Superior temporal gyrus (tissue), 1 donor: ENCODE measurements at regions not wholly inside any gene's neighbourhood (a gene's known extent, or its start where the extent isn't known, plus 50 kb on each side); places are given as distances from the start of the nearest gene placed in this dataset.

ENCODE experiments used
- DNase-seq: peaks from one replicate; pipeline ENCODE4 v3.0.0-alpha.2; 2016; ENCODE audit errors: extremely low spot score

DNA sequence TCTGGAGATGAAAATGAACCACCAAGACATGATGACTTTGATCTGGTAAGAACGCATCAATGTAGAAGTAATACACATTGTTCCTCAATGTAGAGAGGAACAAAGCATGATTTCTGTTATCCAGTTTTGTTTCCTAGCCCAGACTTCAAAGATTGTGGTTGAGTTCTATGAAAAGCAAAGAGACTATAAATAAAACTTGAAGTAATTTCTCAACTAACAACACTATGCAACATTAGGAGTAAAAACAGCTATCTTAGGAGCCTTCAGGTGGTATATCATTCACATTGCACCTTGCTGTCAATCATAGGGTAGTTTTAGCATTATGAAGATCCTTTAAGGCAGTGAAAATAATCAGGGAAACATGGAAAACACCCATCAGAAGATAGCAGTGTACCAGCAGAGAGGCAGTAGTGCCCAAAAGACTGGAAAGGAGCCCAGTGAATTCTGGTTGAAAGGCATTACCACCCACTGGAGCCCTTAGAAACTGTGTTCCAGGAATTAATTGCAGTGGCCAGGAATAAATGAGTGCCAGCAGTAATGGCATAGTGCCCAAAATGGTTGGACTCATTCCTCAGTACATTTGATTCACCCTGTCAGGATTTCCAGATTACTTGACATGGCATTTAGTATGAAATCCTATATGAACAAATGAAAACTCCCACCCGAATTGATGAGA is 300.7 kb upstream of the CXXC4 start:
- no peak for DNase-seq

DNA sequence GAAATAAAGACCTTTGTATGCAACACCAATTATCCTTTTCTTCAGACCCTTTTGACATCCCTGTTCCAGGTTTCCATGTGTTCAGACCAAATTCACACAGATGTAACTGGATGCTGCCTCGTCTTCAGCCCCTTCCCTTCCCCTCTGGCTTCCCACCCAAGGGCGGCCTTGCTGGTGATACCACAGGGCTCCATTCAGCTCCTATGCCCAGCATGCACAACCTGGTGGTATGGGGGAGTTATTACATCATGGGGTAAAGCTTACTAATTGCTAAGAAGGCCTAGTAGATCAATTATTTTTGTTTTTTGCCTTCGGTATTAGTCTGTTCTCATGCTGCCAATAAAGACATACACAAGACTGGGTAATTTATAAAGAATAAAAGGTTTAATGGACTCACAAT is 317.0 kb upstream of the CXXC4 start:
- no peak for DNase-seq

DNA sequence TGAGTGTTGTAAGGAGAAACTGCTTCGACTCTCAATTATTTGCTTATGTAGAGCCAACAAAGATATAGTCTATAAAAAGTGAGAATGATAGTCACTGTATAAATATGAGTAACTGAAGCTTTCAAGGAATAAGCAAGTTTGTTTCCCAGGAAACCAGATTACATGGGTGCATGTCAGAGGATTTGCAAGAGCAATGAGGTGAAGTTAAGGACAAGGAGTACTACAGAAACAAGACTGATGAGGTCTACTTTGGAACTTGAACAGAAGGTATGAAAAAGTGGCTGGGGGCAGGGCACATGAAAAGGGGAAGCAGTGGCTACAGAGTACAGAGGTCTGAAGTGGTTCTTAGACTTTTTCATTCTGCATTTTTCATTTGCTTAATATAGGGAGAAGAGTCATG is 321.0 kb upstream of the CXXC4 start:
- DNase-seq = no peak

DNA sequence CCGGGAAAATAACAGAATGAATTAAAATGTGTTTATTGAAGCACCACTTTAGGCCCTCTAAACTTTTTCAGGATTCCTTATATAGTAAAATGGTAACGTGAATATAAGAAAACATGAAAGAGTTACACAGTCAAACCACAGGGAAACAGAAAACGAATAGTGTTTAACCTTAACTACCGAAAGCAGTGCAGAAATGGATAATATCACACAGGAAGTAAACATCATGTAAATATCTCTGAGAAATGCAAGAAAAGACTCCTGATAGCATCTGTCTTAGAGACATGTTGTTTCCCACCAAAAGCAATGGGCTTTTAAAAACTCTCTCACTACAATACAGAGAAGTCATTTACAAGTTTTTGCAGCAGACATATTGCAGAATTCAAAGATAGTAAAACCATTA is 323.9 kb upstream of the CXXC4 start:
- DNase-seq = no peak

DNA sequence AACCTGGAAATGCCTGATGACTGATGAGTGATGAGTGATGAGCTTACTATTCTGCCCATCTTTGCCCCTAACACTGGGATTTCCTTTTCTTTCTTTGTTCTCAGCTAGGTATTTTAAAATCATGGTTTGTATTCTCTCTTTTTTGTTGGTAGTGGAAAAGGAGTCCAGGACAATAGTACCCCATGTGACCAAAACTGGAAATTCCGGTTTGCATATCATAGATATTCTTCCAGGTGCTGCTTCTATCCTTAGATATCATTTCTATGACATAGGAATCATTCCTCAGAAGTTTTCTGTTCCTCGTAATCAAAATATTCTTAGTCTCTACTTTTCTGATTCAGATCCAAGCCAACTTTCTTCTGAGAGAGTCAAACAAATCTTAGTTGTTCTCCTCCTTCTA is 320.5 kb upstream of the TET2 start:
- no peak for DNase-seq

DNA sequence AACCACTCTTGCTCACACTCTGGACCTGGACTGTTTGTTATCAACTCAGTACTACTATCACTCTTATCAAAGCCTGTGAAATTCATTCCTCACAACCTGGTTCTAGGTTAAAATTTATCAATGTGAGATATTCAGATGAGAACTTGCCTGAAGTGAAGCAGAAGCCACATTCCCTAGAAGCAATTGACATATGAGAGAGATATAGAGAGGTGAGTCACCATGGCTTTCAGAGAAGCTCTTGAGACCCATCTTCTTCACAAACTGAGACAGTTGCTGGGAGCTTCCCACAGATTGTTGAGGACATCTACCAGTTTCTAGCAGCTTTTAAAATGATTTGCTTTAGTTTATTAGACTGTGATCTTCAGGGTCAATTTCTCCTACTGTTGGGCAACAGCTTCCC is 316.9 kb upstream of the TET2 start:
- DNase-seq = no peak

DNA sequence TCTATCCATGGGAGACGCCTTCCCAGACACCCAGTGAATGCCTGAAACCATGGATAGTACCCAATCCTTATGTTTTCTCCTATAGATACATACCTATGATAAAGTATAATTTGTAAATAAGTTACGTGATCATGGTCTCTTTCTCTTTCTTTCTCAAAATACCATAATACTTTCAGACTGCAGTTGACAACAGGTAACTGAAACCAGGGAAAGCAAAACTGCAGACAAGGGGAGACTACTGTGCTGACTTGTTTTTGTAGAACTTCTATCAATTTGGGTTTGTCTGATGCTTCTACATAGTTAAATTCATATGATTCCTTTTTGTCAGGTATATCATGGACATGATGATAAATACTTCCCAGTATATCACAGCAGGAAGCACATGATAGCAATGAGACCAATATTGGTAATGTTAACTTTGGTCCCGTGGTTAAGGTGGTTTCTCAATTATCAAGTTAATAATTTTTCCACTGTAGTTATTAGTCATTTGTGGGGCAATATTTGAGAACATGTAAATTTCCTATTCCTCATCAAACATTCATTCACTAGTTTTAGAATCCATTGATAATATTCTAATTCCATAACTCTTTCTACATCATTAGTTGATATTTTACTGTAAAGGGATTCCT is 298.0 kb upstream of the TET2 start:
- no peak for DNase-seq

DNA sequence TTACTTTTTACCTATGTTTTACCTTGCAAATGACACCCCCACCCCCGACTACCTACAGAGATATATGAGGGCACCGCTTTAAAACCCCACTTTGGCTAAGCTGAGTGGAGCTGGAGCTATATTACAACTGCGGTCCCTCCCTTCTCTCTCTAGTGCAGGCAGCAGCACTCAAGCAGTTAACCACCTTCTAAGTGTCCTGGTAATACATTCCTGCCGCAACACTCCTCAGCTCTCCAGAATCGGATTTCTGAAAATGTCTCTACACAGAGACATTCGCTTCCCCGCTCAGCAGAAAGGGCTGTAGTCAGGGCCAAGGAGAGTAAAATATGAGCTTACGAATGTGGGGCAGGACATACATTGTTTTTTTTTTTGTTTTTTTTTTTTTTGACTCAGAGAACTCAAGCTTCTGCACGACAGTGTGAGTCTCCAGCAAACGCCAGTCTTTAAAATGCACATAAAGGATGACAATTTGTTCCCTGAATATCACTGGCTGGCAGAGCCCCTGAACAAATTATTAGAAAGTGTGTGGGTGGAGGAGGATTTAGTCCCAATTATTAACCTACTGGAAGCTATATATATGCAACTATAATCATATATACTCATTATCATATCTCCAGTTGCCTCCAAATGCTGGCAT is 287.0 kb upstream of the TET2 start:
- peak; percentile 29 for DNase-seq

DNA sequence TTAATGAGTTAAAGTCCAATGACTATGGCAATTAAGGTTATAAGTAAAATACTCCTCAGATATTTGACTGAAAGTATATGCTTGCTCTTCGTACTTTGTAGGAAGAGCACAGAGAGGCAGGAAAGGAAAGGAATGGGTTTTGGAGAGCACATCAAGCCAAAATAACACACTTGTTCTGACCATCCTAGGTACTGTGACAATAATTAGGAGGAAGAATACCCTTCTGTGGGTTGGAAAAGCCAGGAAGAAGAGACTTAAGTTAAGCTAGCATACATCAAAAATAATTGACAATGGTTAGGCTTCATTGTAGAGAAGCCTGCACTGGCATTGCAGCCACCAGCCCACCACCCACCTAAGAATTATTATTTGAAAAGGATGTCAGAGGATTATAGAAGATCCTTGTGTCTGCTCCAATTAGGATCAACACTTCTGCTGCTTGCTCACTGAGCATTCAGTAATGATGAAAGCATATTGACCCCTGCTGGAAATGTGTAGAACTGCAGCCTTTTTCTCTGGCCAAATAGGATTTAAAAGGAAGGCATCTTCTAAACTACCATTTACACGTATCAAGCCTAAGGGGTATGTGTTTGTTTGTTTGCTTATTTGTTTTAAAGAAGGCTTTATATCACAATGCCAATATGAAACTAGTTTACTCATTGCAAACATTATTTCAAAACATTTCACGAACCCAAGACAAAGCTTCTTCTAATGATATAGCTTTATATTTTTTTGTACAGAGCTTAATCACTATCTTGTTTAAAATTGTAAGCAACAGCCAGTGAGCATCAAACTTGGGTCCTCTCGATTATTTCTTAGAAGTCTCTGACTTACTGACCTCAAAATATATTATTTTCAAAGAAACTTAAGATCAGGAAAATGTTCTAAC is 286.2 kb upstream of the TET2 start:
- peak; percentile 98 for DNase-seq

DNA sequence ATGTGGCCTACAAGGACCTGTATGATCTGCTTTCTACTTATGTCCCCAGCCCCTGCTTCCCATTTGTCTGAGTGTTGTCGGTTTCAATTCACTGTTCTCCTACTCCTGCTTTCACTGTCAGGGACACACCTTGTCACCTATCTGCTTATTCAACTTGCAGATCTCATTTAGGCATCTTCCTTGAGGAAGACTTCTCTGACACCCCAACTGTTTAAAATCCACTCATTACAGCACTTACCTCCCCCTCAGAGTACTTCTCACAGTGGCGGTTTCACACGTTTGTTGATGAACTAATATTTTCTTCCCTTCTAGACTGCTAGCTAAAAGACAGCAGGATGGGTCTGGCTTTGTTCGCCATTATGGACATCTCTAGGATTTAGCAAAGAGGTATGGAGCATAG is 279.9 kb upstream of the TET2 start:
- DNase-seq = no peak

DNA sequence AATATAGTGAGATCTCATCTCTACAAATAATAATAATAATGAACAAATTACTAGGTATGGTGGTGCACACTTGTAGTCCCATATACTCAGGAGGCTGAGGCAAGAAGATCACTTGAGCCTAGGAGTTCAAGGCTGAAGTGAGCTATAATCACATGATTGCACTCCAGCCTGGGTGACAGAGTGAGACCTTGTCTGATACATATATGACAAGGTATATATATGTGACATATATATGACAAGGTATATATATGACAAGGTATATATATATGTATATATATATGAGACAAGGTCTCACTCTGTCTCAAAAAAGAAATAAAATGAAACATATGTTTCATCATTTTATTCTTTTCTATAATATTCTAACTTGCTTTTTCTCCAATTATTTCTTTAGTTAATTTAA is 278.1 kb upstream of the TET2 start:
- no peak for DNase-seq

DNA sequence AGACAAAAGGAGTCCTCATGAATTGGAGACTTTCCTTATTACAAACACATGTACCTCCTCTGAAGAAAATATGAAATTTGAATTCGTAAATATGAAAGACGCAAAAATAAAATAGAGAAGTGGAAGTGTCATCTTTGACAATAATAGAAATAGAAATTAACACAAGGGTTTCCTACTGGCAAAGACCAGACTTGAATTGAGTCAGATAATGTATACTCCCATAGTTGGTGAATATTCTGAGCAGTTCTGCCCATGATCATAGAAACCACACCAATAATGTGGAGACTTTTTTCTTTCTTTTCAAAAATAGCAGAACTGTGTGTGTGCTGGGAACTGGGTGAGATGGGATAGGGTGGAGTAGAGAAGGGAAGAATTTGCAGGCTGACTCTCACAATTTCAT is 277.7 kb upstream of the TET2 start:
- no peak for DNase-seq

DNA sequence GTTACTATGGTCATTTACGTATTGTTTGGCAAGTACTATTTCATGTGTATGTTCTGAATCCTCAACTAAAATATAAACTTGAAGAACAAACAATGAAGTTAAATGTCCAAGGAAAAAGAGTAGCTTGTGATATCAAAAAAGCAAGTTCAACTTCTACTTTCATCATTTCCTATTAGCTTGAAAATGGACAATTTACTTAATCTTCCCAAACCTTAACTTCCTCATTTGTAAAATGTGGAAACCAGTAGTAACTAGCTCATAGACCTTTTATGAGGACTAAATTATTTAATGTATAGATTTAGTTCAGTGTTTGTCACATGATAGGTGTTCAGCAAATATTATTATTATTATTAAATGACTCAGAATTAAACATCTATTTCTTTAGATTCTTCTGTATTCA is 276.8 kb upstream of the TET2 start:
- DNase-seq = no peak

DNA sequence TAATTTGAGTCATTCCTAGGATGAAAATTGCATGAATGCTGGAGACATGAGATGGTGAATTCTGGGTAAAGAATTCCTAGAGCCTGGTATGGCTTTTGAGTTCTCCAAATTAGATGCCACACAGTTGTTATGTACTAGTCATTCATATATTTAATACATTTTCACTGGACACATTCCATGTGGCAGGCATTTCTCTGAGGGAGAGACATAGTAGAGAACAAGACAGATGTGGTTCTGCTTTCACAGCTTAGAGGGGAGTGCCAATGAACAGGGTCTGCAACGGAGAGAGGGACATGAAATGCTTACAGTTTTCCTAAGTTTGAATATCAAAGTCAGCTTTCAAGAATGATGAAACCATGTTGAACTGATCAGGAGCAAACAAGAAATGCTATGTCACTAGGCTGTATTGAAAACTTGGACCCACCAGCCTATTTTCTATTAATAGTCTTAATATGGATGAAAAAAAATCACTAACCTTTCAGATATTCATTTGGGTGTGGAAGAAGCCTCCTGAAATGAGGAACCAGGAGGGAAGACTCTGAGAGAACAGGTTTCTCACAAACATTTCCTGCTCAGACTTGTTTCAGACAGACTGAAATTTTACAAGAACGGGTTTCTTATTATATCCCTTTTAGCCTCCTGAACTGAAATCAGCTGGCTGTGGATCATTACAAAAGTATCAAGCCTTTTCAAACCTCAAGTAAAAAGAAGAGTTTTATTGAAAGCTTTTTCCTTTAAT is 276.0 kb upstream of the TET2 start:
- DNase-seq = no peak

DNA sequence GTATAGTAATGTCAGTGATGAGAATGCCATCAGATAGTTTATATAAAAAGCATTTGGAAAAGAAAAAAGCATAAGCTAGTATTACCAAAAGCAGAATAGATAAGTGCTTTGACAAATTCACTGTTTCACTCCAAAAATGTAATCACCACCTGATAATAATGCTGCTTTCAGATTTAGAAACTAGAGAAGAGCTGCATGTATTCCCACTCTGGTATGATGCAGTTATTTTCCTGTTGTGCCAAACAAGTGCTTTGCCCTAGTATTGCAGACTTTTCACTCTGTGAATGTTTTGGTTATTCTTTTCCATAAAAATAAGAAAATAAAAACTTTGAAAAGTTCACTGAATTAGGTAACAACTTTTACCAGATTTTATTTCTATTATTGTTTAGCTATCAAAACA is 267.7 kb upstream of the TET2 start:
- no peak for DNase-seq

DNA sequence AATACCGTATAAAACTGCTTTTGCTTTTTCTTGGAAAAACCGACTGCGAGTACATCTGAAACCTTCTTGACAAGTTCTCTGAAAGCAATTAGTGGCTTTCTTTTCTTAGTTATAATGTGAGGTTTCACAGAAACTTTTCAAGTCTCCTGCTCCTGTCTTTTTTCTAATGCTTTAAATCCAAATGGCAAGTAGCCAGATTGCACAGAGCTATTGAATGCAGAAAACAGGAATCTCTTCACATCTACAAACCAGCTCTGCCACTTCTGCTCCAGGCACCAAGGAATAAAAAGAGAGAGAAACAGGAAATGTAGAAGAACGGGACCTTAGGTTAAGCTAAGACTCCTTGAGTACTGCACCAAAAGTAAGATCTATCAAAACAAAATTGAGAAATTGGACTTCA is 267.3 kb upstream of the TET2 start:
- no peak for DNase-seq

DNA sequence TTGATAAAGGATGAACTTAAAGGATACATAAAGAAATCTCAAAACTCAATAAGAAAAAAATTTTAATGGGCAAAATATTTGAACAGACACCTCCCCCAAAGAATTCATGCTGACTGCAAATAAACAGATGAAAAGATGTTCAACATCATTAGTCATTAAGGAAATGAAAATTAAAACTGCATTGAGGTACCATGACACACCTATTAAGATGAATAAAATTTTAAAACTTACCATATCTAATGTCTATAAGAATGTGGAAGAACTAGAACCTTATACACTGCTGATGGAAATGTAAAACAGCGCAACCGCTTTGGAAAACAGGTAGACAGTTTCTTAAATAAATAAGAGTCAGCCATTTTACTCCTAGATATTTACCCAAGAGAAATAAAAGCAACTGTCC is 266.8 kb upstream of the TET2 start:
- no peak for DNase-seq

DNA sequence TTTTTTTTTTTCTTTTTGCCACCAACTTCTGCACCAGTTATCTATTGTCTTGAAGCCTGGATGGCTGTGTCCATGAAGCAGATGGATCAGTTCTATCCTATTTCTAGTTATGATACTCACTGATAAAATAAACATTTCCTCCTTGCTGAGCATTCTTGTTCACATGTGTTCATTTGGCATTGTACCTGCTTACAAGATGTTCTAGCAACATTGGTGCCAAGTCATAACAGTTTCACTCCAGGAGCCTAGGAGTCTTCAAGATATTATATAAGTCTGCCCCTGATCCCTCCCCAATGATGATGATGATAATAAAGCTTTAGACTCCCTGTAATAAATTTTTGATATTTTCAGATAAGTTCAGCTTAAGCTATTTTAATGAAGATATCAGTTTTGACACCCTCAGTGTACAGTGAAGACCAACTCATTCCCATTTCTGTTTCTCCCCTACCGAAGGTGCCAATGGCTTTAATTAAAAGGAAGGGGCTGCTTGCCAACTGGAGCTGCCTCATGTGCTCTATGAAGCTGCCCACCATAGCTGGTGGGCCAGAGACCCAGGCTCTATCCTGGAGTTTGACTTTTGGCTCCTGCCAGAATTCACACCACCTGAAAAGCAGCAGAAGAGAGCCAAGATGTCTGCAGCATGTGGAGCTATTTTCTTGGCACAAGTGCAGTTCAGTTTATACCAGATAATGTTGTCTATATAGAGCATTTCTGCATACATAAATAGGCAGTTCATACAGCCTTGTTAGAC is 265.4 kb upstream of the TET2 start:
- DNase-seq = no peak

DNA sequence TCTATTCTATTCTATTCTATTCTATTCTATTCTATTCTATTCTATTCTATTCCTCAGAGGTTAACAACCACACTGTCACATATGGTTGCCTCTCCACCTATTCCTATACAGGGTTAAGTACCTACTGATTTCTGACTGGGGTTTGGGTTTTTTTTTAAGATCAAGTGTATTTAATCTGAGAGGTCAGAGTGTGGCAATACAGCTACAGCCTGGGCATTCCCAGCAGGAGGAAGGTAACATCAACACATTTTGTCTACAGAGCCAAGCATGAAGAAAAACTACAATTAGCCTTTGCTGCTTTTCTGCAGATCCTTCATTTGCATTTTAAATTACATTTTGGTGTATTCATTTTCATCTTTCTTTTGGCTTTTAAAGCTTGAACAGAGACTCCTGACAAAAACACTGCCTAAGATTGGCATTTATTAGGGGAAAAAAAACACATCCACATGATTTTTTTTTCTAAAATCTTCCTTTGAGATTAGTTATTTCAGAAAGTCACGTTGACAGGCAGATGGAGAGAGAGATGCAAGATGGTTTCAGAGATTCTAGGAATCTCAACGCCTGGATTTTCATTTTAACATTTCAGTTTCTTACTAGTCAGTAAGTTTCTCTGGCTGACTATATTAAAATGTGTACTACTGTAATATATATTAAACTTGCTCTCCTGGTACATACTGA is 255.9 kb upstream of the TET2 start:
- no peak for DNase-seq
